ENCODE measurements at regions not wholly inside any gene's neighbourhood (a gene's known extent, or its start where the extent isn't known, plus 50 kb on each side); places are given as distances from the start of the nearest gene placed in this dataset.

GRCh38 chr20:47960769-47961541, 175.7 kb upstream of the SULF2 start:
- TF ChIP-seq CTCF (IDR thresholded peaks at IDR 0.05; ENCODE audit: borderline replicate concordance, extremely low read depth, low read length, poor library complexity, severe bottlenecking), result no peak
- no peak for TF ChIP-seq EZH2 (IDR thresholded peaks at IDR 0.05; ENCODE audit: borderline replicate concordance, low read depth, low read length, severe bottlenecking)
